ENCODE measurements at regions not wholly inside any gene's neighbourhood (a gene's known extent, or its start where the extent isn't known, plus 50 kb on each side); places are given as distances from the start of the nearest gene placed in this dataset.

GRCh38 chr4:112053825-112054350 is 91.4 kb upstream of the FAM241A start:
- Histone ChIP-seq H2AFZ (ENCODE audit: low read length, unreplicated experiment) (no peak overlapping the region), H3K4me1 (ENCODE audit: control insufficient read depth, insufficient read depth, low read length, unreplicated experiment) (peaks cover 7% of the 10 kb centered on the region)

DNA sequence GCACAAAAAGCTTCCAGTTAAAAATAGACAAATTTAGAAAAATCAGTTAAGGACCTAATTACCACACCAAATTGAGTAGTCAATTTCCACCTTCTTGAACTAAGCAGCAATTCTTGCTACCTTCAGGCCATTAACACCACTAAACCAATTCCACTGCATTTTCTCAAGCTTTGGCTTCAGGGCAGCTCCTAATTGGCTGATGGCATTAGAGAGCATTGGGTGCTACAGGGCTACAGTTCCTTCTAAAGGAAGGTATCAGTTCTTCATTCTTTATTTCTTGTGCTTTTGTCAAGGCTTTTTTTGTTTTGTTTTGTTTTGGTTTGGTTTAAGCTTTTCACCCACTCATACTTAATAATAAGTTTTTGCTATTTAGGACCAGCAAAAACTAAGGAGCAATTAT is 90.2 kb upstream of the FAM241A start:
- H3K27me3 ChIP-seq (ENCODE audit: insufficient read depth, low read length), result no peaks in the 10 kb centered on the region
- no peak overlapping the region for H3K4me3 ChIP-seq (ENCODE audit: low read depth, low read length)
- H3K27ac ChIP-seq (ENCODE audit: low read depth, low read length), result no peak overlapping the region
- H3K4me1 ChIP-seq (ENCODE audit: control insufficient read depth, insufficient read depth, low read length, unreplicated experiment), result peaks cover 7% of the 10 kb centered on the region
- no peaks in the 10 kb centered on the region for H3K36me3 ChIP-seq (ENCODE audit: insufficient read depth, low read length)
- no peak overlapping the region for H2AFZ ChIP-seq (ENCODE audit: low read length, unreplicated experiment)
- no peaks in the 10 kb centered on the region for H3K79me2 ChIP-seq (ENCODE audit: control insufficient read depth, insufficient read depth, low read length, unreplicated experiment)

More at GRCh38 chr4:112053825-112054350, 91.4 kb upstream of the FAM241A start:
- H3K79me2 ChIP-seq (ENCODE audit: control insufficient read depth, insufficient read depth, low read length, unreplicated experiment), result no peaks in the 10 kb centered on the region
- no peaks in the 10 kb centered on the region for H3K27me3 ChIP-seq (ENCODE audit: insufficient read depth, low read length)
- H3K36me3 ChIP-seq (ENCODE audit: insufficient read depth, low read length), result no peaks in the 10 kb centered on the region
- H3K4me3 ChIP-seq (ENCODE audit: low read depth, low read length), result no peak overlapping the region
- H3K27ac ChIP-seq (ENCODE audit: low read depth, low read length), result no peak overlapping the region

- Histone ChIP-seq H2AFZ (ENCODE audit: low read length, unreplicated experiment) (no peak overlapping the region), H3K27ac (ENCODE audit: low read depth, low read length) (no peak overlapping the region), H3K36me3 (ENCODE audit: insufficient read depth, low read length) (no peaks in the 10 kb centered on the region), H3K79me2 (ENCODE audit: control insufficient read depth, insufficient read depth, low read length, unreplicated experiment) (no peaks in the 10 kb centered on the region), H3K27me3 (ENCODE audit: insufficient read depth, low read length) (no peaks in the 10 kb centered on the region), H3K4me3 (ENCODE audit: low read depth, low read length) (no peak overlapping the region), H3K4me1 (ENCODE audit: control insufficient read depth, insufficient read depth, low read length, unreplicated experiment) (peaks cover 7% of the 10 kb centered on the region)
Observed at GRCh38 chr4:112057470-112057869, 87.8 kb upstream of the FAM241A start.

DNA sequence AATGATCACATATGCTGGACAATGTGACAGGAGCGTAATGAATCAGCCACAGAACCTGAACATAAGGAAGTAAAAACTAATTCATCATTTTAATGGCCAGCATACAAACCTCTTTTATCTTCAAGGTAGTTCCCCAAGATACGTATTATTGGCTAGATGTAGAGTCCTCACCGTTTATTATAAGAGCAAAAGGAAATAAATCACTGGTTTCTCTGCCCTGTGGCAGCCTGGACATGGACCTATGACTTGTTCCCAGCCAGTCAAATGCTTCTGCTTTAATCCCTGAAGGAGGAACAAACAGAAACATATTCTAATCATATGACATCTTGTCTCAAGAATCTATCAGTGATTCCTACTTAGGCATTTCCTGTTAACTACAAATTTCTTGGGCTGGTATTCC is 86.8 kb upstream of the FAM241A start:
- no peak overlapping the region for H3K27ac ChIP-seq (ENCODE audit: low read depth, low read length)
- H3K27me3 ChIP-seq (ENCODE audit: insufficient read depth, low read length), result no peaks in the 10 kb centered on the region
- H3K79me2 ChIP-seq (ENCODE audit: control insufficient read depth, insufficient read depth, low read length, unreplicated experiment), result no peaks in the 10 kb centered on the region
- peaks cover 7% of the 10 kb centered on the region for H3K4me1 ChIP-seq (ENCODE audit: control insufficient read depth, insufficient read depth, low read length, unreplicated experiment)
- no peak overlapping the region for H3K4me3 ChIP-seq (ENCODE audit: low read depth, low read length)
- no peaks in the 10 kb centered on the region for H3K36me3 ChIP-seq (ENCODE audit: insufficient read depth, low read length)
- H2AFZ ChIP-seq (ENCODE audit: low read length, unreplicated experiment), result peak overlapping the region; percentile 64

DNA sequence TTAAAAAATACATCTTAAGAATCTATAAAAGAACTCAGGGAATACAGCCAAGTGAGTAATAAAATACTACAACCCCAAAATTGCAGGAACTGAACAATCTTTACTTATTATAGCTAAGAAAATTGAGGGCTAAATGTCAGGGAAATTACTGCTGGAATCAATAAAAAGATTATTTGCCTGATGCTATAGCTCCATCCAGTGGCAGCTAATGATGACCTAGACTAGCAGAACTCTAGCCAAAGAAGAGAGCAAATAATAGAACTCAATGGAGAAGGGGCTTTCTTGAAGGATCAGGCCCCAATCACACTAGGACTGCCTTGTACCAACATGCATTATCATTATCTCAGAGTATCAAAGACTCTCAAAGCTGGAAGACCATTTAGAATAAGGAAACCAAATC is 85.0 kb upstream of the FAM241A start:
- Histone ChIP-seq H2AFZ (ENCODE audit: low read length, unreplicated experiment) (no peak overlapping the region), H3K4me1 (ENCODE audit: control insufficient read depth, insufficient read depth, low read length, unreplicated experiment) (peaks cover 13% of the 10 kb centered on the region), H3K4me3 (ENCODE audit: low read depth, low read length) (no peak overlapping the region), H3K79me2 (ENCODE audit: control insufficient read depth, insufficient read depth, low read length, unreplicated experiment) (no peaks in the 10 kb centered on the region), H3K36me3 (ENCODE audit: insufficient read depth, low read length) (no peaks in the 10 kb centered on the region), H3K27me3 (ENCODE audit: insufficient read depth, low read length) (no peaks in the 10 kb centered on the region), H3K27ac (ENCODE audit: low read depth, low read length) (no peak overlapping the region)

GRCh38 chr4:112061207-112061817 is 83.9 kb upstream of the FAM241A start:
- Histone ChIP-seq H3K4me1 (ENCODE audit: control insufficient read depth, insufficient read depth, low read length, unreplicated experiment) (peaks cover 13% of the 10 kb centered on the region), H3K27me3 (ENCODE audit: insufficient read depth, low read length) (no peaks in the 10 kb centered on the region), H3K27ac (ENCODE audit: low read depth, low read length) (no peak overlapping the region), H3K79me2 (ENCODE audit: control insufficient read depth, insufficient read depth, low read length, unreplicated experiment) (no peaks in the 10 kb centered on the region), H3K36me3 (ENCODE audit: insufficient read depth, low read length) (no peaks in the 10 kb centered on the region), H3K4me3 (ENCODE audit: low read depth, low read length) (no peak overlapping the region), H2AFZ (ENCODE audit: low read length, unreplicated experiment) (no peak overlapping the region)

DNA sequence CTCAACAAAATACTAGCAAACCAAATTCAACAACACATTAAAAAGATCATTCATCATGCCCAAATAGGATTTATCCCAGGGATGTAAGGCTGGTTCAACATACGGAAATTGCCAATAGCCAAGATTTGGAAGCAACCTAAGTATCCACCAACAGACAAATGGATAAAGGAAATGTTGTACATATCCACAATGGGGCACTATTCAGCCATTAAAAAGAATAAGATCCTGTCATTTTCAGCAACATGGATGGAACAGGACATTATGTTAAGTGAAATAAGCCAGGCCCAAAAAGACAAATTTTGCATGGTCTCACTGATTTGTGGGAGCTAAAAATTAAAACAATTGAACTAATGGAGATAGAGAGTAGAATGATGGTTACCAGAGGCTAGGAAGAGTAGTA is 82.0 kb upstream of the FAM241A start:
- H3K27me3 ChIP-seq (ENCODE audit: insufficient read depth, low read length), result no peaks in the 10 kb centered on the region

DNA sequence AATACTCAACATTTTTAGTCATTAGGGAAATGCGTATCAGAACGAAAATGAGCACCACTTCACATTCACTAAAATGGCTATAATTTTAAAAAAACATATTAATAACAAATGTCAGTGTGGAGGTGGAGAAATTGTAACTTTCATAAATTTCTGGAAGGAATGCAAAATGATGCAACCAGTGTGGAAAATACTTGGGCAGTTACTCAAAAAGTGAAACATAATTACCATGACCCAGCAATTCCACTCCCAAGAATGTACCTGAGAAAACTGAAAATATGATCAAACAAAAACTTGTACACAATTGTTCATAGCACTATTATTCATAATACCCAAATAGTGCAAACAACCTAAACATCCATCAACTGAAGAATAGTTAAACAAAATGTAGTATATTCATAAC is 76.1 kb upstream of the FAM241A start:
- no peaks in the 10 kb centered on the region for H3K79me2 ChIP-seq (ENCODE audit: control insufficient read depth, insufficient read depth, low read length, unreplicated experiment)
- H2AFZ ChIP-seq (ENCODE audit: low read length, unreplicated experiment), result no peak overlapping the region
- H3K27ac ChIP-seq (ENCODE audit: low read depth, low read length), result no peak overlapping the region
- no peaks in the 10 kb centered on the region for H3K36me3 ChIP-seq (ENCODE audit: insufficient read depth, low read length)
- peaks cover 4% of the 10 kb centered on the region for H3K4me1 ChIP-seq (ENCODE audit: control insufficient read depth, insufficient read depth, low read length, unreplicated experiment)
- H3K4me3 ChIP-seq (ENCODE audit: low read depth, low read length), result no peak overlapping the region
- no peaks in the 10 kb centered on the region for H3K27me3 ChIP-seq (ENCODE audit: insufficient read depth, low read length)

More for the DNA sequence above, 82.0 kb upstream of the FAM241A start:
- Histone ChIP-seq H3K4me3 (ENCODE audit: low read depth, low read length) (no peak overlapping the region), H3K27ac (ENCODE audit: low read depth, low read length) (no peak overlapping the region), H2AFZ (ENCODE audit: low read length, unreplicated experiment) (no peak overlapping the region), H3K4me1 (ENCODE audit: control insufficient read depth, insufficient read depth, low read length, unreplicated experiment) (peaks cover 12% of the 10 kb centered on the region), H3K36me3 (ENCODE audit: insufficient read depth, low read length) (no peaks in the 10 kb centered on the region), H3K79me2 (ENCODE audit: control insufficient read depth, insufficient read depth, low read length, unreplicated experiment) (no peaks in the 10 kb centered on the region)

DNA sequence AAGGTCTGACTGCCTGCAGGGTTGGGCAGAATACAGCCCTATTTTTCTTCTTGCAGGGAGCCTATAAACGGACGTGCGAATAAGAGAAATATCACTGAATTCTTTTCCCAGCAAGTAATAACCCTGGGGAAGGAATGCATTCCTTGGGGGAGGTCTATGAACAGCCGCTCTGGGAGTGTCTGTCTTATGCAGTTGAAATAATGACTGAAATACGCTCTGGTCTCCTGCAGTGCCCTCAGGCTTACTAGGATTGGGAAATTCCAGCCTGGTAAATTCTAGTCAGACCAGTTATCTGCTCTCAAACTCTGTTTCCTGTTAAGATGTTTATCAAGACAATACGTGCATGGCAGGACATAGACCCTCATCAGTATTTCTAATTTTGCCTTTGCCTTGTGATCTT is 72.1 kb upstream of the FAM241A start:
- Histone ChIP-seq H3K79me2 (ENCODE audit: control insufficient read depth, insufficient read depth, low read length, unreplicated experiment) (no peaks in the 10 kb centered on the region), H3K4me1 (ENCODE audit: control insufficient read depth, insufficient read depth, low read length, unreplicated experiment) (no peaks in the 10 kb centered on the region), H2AFZ (ENCODE audit: low read length, unreplicated experiment) (no peak overlapping the region), H3K4me3 (ENCODE audit: low read depth, low read length) (no peak overlapping the region), H3K27me3 (ENCODE audit: insufficient read depth, low read length) (no peaks in the 10 kb centered on the region), H3K36me3 (ENCODE audit: insufficient read depth, low read length) (no peaks in the 10 kb centered on the region), H3K27ac (ENCODE audit: low read depth, low read length) (no peak overlapping the region)

DNA sequence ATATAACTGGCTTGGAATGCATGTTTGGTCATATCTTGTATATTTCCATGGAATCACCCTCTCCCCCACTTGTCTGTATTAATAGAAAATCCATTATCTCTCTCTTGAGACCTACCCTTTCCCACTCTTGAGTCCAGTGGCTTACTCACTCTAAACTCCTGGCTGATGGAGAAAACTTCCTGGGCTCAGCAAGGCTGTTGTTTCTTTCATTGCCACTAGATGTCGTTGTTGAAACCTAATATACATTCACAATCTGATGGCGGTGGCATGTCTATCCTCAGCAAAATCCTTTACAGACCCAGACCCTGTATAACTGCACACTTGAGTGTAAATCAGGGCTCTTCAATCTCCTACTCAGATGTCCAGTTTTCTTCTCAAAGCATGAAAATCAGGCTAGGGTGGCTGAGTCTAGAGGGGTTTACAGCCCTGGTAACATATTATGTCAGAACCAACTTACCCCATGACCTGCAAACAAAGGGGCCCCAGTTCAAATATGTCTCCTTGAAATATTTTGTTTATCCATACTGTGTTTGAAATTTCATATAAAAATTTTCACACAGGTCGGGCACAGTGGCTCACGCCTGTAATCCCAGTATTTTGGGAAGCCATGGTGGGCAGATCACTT is 70.0 kb upstream of the FAM241A start:
- no peaks in the 10 kb centered on the region for H3K79me2 ChIP-seq (ENCODE audit: control insufficient read depth, insufficient read depth, low read length, unreplicated experiment)
- no peaks in the 10 kb centered on the region for H3K36me3 ChIP-seq (ENCODE audit: insufficient read depth, low read length)
- no peaks in the 10 kb centered on the region for H3K27me3 ChIP-seq (ENCODE audit: insufficient read depth, low read length)
- no peak overlapping the region for H2AFZ ChIP-seq (ENCODE audit: low read length, unreplicated experiment)
- H3K4me3 ChIP-seq (ENCODE audit: low read depth, low read length), result no peak overlapping the region
- no peaks in the 10 kb centered on the region for H3K4me1 ChIP-seq (ENCODE audit: control insufficient read depth, insufficient read depth, low read length, unreplicated experiment)
- H3K27ac ChIP-seq (ENCODE audit: low read depth, low read length), result no peak overlapping the region

DNA sequence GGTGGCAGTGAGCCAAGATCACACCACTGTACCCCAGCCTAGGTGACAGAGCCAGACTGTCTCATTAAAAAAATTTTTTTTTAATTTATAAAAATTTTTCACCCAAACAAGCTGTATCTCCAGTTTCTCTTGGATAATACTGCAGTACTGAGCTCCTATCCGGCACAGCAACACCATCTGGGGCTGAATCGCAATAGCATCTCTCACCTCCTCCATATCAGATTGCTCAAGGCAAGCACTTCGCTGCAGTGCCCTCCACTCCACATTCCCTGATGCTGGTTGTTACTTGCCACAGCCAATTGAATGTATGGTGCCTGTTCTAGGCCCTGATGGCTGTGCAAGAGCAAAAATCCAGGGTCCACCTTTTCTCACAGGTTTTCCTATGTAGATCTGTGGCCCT is 69.3 kb upstream of the FAM241A start:
- Histone ChIP-seq H3K4me3 (ENCODE audit: low read depth, low read length) (no peak overlapping the region), H2AFZ (ENCODE audit: low read length, unreplicated experiment) (no peak overlapping the region), H3K79me2 (ENCODE audit: control insufficient read depth, insufficient read depth, low read length, unreplicated experiment) (no peaks in the 10 kb centered on the region), H3K27me3 (ENCODE audit: insufficient read depth, low read length) (no peaks in the 10 kb centered on the region), H3K36me3 (ENCODE audit: insufficient read depth, low read length) (no peaks in the 10 kb centered on the region), H3K4me1 (ENCODE audit: control insufficient read depth, insufficient read depth, low read length, unreplicated experiment) (no peaks in the 10 kb centered on the region), H3K27ac (ENCODE audit: low read depth, low read length) (no peak overlapping the region)
